Thyroid gland (tissue), 4 donors: ENCODE measurements at regions not wholly inside any gene's neighbourhood (a gene's known extent, or its start where the extent isn't known, plus 50 kb on each side); places are given as distances from the start of the nearest gene placed in this dataset.

ENCODE experiments used
- POLR2A ChIP-seq, 2 donors: fragments of 450-650 bp; IDR thresholded peaks; one replicate each; pipeline ENCODE4 v1.6.1; 2017; ENCODE audit warnings: antibody characterized with exemption in 2 of 2, mild to moderate bottlenecking in 2 of 2, moderate library complexity in 1 of 2
- TF ChIP-seq, protein P1 (sequence below), 6 experiments: fragments of 200-600 bp in 3 of 6; fragments of 450-650 bp in 3 of 6; sonication (generic) in 3 of 6; IDR thresholded peaks; one replicate each; pipeline ENCODE4 v1.5.1; 2016 to 2019; ENCODE audit warnings: antibody characterized with exemption in 6 of 6, mild to moderate bottlenecking in 2 of 6, inconsistent platforms in 1 of 6, moderate library complexity in 1 of 6

DNA sequence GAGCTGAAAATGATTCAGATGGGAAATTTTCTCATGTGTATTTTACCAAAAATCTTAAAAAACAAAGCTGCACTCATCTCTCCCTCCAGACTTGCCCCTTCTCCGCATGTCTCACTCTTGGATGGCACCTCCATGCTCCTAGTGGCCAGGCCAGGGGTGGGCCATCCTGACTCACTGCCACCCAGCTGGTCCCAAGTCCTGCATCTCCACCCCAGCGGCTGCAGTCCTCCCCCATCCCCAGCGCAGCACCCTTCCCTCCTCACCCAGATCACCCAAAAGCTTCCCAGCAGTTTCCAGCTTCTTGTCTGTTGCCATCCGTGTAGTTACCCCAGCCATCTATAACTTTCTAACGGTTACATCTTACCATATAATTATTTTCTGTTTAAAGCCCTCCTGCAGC, 53.0 kb upstream of the INSIG1 start:
- TF ChIP-seq, protein P1, sequence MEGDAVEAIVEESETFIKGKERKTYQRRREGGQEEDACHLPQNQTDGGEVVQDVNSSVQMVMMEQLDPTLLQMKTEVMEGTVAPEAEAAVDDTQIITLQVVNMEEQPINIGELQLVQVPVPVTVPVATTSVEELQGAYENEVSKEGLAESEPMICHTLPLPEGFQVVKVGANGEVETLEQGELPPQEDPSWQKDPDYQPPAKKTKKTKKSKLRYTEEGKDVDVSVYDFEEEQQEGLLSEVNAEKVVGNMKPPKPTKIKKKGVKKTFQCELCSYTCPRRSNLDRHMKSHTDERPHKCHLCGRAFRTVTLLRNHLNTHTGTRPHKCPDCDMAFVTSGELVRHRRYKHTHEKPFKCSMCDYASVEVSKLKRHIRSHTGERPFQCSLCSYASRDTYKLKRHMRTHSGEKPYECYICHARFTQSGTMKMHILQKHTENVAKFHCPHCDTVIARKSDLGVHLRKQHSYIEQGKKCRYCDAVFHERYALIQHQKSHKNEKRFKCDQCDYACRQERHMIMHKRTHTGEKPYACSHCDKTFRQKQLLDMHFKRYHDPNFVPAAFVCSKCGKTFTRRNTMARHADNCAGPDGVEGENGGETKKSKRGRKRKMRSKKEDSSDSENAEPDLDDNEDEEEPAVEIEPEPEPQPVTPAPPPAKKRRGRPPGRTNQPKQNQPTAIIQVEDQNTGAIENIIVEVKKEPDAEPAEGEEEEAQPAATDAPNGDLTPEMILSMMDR (IDR thresholded peaks at IDR 0.05): no peak
- no peak for TF ChIP-seq POLR2A (IDR thresholded peaks at IDR 0.05)
